ENCODE measurements at regions not wholly inside any gene's neighbourhood (a gene's known extent, or its start where the extent isn't known, plus 50 kb on each side); places are given as distances from the start of the nearest gene placed in this dataset.

DNA sequence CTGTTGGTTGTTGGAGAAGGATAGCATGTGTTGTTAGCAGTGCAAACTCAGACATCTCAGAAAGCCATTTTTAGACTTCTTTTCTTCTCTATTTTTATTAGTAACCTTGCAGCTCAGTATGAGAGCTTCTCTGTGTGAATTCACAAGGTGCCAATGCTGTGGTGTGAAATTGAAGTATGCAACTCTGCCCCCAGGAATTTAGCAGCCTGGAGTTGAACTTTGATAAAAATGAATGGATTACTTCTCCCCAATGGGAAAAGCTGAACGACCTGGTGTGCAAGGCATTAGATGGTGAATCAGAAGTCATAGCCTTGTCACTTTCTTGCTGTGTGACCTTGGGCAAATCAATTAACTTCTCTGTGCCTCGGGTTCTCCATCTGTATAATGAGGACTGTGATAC, 512.3 kb upstream of the PCDH9 start:
- Histone ChIP-seq H3K4me3 (ENCODE audit: low read length) (no peak overlapping the region), H3K27ac (ENCODE audit: low read length) (no peak overlapping the region), H3K27me3 (replicated peaks; ENCODE audit: insufficient read depth, low read length) (no peaks in the 10 kb centered on the region), H3K4me1 (ENCODE audit: low read length) (no peaks in the 10 kb centered on the region), H2AFZ (ENCODE audit: low read length) (no peak overlapping the region), H3K4me2 (ENCODE audit: low read depth, low read length) (no peak overlapping the region), H3K9me2 (replicated peaks; ENCODE audit: insufficient read depth, low read length) (no peaks in the 10 kb centered on the region), H3K79me2 (ENCODE audit: low read length) (no peaks in the 10 kb centered on the region), H3K9me3 (replicated peaks; ENCODE audit: insufficient read depth, low read length) (no peaks in the 10 kb centered on the region), H3K9ac (ENCODE audit: low read length) (no peak overlapping the region), H3F3A (ENCODE audit: insufficient read depth, low read length) (no peaks in the 10 kb centered on the region), H4K20me1 (ENCODE audit: insufficient read depth, low read length) (no peaks in the 10 kb centered on the region), H3K36me3 (replicated peaks; ENCODE audit: insufficient read depth, low read length) (no peaks in the 10 kb centered on the region)
- DNase-seq = no peak
- TF ChIP-seq EZH2phosphoT487 (IDR thresholded peaks at IDR 0.05; ENCODE audit: low read length) (no peak), EZH2 (optimal IDR thresholded peaks at IDR 0.05; ENCODE audit: low read depth, low read length) (no peak)
- TF ChIP-seq, protein P1, sequence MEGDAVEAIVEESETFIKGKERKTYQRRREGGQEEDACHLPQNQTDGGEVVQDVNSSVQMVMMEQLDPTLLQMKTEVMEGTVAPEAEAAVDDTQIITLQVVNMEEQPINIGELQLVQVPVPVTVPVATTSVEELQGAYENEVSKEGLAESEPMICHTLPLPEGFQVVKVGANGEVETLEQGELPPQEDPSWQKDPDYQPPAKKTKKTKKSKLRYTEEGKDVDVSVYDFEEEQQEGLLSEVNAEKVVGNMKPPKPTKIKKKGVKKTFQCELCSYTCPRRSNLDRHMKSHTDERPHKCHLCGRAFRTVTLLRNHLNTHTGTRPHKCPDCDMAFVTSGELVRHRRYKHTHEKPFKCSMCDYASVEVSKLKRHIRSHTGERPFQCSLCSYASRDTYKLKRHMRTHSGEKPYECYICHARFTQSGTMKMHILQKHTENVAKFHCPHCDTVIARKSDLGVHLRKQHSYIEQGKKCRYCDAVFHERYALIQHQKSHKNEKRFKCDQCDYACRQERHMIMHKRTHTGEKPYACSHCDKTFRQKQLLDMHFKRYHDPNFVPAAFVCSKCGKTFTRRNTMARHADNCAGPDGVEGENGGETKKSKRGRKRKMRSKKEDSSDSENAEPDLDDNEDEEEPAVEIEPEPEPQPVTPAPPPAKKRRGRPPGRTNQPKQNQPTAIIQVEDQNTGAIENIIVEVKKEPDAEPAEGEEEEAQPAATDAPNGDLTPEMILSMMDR (IDR thresholded peaks at IDR 0.05; ENCODE audit: low read length) = no peak

DNA sequence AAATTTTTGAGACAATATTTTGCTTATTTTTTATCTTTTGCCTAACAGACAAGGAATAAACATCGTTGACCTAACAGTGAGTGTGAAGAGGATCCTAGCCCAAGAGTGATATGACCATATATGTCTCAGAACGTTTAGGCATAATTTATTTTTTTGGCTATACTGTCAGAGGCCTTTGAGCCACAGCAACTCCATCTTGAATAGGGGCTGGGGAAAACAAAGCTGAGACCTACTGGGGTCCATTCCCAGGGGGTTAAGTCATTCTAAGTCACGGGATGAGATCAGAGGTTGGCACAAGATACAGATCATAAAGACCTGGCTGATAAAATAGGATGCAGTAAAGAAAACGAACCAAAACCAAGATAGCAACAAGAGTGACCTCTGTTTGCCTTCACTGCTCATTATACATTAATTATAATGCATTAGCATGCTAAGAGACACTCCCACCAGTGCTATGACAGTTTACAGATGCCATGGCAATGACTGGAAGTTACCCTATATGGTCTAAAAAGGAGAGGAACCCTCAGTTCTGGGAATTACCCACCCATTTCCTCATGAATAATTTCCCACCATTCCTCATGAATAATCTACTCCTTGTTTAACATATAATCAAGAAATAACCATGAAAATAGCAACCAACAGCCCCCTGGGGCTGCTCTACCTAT, 510.9 kb upstream of the PCDH9 start:
- no peaks in the 10 kb centered on the region for H3K9me3 ChIP-seq (replicated peaks; ENCODE audit: insufficient read depth, low read length)
- H3K9ac ChIP-seq (ENCODE audit: low read length) = no peak overlapping the region
- H3K79me2 ChIP-seq (ENCODE audit: low read length) = no peaks in the 10 kb centered on the region
- H3K4me2 ChIP-seq (ENCODE audit: low read depth, low read length) = no peak overlapping the region
- H3F3A ChIP-seq (ENCODE audit: insufficient read depth, low read length) = no peaks in the 10 kb centered on the region
- DNase-seq = no peak
- H2AFZ ChIP-seq (ENCODE audit: low read length) = no peak overlapping the region
- H3K27me3 ChIP-seq (replicated peaks; ENCODE audit: insufficient read depth, low read length) = no peaks in the 10 kb centered on the region
- no peaks in the 10 kb centered on the region for H3K9me2 ChIP-seq (replicated peaks; ENCODE audit: insufficient read depth, low read length)
- no peaks in the 10 kb centered on the region for H4K20me1 ChIP-seq (ENCODE audit: insufficient read depth, low read length)
- H3K36me3 ChIP-seq (replicated peaks; ENCODE audit: insufficient read depth, low read length) = no peaks in the 10 kb centered on the region
- H3K4me1 ChIP-seq (ENCODE audit: low read length) = no peaks in the 10 kb centered on the region
- TF ChIP-seq EZH2 (optimal IDR thresholded peaks at IDR 0.05; ENCODE audit: low read depth, low read length) (no peak), EZH2phosphoT487 (IDR thresholded peaks at IDR 0.05; ENCODE audit: low read length) (no peak)
- TF ChIP-seq, protein P1 (IDR thresholded peaks at IDR 0.05; ENCODE audit: low read length) = no peak
- no peak overlapping the region for H3K4me3 ChIP-seq (ENCODE audit: low read length)
- H3K27ac ChIP-seq (ENCODE audit: low read length) = no peak overlapping the region

DNA sequence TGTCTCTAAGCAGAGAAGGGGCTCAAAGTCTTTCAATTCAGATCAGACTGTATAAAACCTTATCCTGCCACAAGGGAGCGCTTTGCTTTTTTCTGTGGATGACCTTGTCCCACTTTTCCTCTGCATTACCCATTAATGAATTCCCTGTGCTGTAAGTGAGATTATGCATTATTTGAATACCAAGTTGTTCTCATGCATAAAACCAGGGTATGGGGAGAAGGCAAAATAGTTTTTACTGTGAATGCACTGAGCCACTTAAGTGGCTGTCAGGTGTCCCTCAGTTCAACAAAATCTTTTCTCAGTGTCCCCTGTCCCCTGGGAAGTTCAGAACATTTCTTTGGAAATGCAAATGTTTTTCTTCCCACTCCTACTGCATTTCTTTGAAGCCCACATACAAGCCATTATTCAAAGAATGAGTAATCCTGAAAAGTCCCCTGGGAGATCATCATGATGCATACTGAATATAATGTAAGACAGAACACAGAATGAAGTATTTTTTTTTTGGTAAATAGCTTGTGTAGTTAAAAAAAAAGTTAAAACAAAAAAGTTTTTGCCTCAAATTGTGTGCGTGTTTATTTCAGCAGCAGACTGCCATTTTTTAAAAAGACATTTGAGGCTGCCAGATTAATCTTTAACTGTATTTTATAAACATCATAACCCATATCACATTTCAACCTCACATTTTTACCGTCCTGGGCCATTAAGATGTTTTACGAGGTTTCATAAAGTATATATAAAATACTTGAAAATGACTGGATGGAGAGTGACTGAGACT, 506.7 kb upstream of the PCDH9 start:
- Histone ChIP-seq H3K27ac (ENCODE audit: low read length) (no peak overlapping the region), H3K27me3 (replicated peaks; ENCODE audit: insufficient read depth, low read length) (no peaks in the 10 kb centered on the region), H3K4me3 (ENCODE audit: low read length) (no peak overlapping the region), H3K9ac (ENCODE audit: low read length) (no peak overlapping the region), H3K4me2 (ENCODE audit: low read depth, low read length) (no peak overlapping the region), H3K79me2 (ENCODE audit: low read length) (no peaks in the 10 kb centered on the region), H2AFZ (ENCODE audit: low read length) (no peak overlapping the region), H4K20me1 (ENCODE audit: insufficient read depth, low read length) (no peaks in the 10 kb centered on the region), H3K36me3 (replicated peaks; ENCODE audit: insufficient read depth, low read length) (no peaks in the 10 kb centered on the region), H3K9me2 (replicated peaks; ENCODE audit: insufficient read depth, low read length) (no peaks in the 10 kb centered on the region), H3K9me3 (replicated peaks; ENCODE audit: insufficient read depth, low read length) (no peaks in the 10 kb centered on the region), H3K4me1 (ENCODE audit: low read length) (no peaks in the 10 kb centered on the region), H3F3A (ENCODE audit: insufficient read depth, low read length) (no peaks in the 10 kb centered on the region)
- TF ChIP-seq, protein P1 (IDR thresholded peaks at IDR 0.05; ENCODE audit: low read length) = no peak
- TF ChIP-seq EZH2phosphoT487 (IDR thresholded peaks at IDR 0.05; ENCODE audit: low read length) (no peak), EZH2 (optimal IDR thresholded peaks at IDR 0.05; ENCODE audit: low read depth, low read length) (no peak)
- no peak for DNase-seq
